WERI-Rb-1 (cell line): ENCODE measurements at regions not wholly inside any gene's neighbourhood (a gene's known extent, or its start where the extent isn't known, plus 50 kb on each side); places are given as distances from the start of the nearest gene placed in this dataset.
A peak's percentile ranks its signal among the peaks of the same experiment; 100 is the strongest.

Experiments
- DNase-seq: peaks from one replicate; pipeline ENCODE4 v3.0.0-alpha.2; 2020
- H3K27ac ChIP-seq: fragments of 250-450 bp; sonication (Bioruptor Pico); 2 replicates; pipeline ENCODE4 v1.5.1; 2020; ENCODE audit warnings: mild to moderate bottlenecking, moderate library complexity
- H3K27me3 ChIP-seq: fragments of 250-450 bp; sonication (Bioruptor Pico); 2 replicates; pipeline ENCODE4 v1.5.1; 2021; ENCODE audit warnings: mild to moderate bottlenecking, low read depth, moderate library complexity; ENCODE audit not compliant: insufficient read depth, severe bottlenecking
- H3K36me3 ChIP-seq: fragments of 250-450 bp; sonication (Bioruptor Pico); 2 replicates; pipeline ENCODE4 v1.5.1; 2020; ENCODE audit warnings: mild to moderate bottlenecking, moderate library complexity
- H3K4me3 ChIP-seq: 2 replicates; pipeline ENCODE4 v1.5.1; 2011; ENCODE audit warnings: low read depth, mild to moderate bottlenecking, control low read depth, low read length
- H3K9me3 ChIP-seq: fragments of 250-450 bp; sonication (Bioruptor Pico); 2 replicates; pipeline ENCODE4 v1.5.1; 2021; ENCODE audit warnings: mild to moderate bottlenecking, moderate library complexity; ENCODE audit not compliant: severe bottlenecking
- TF ChIP-seq, protein P1 (sequence below): IDR thresholded peaks from 2 replicates; pipeline ENCODE4 v1.5.1; 2011; ENCODE audit warnings: low read depth, mild to moderate bottlenecking, control low read depth, inconsistent platforms, low read length

GRCh38 chr6:15066089-15066758 is 179.6 kb upstream of the JARID2 start:
- TF ChIP-seq, protein P1, sequence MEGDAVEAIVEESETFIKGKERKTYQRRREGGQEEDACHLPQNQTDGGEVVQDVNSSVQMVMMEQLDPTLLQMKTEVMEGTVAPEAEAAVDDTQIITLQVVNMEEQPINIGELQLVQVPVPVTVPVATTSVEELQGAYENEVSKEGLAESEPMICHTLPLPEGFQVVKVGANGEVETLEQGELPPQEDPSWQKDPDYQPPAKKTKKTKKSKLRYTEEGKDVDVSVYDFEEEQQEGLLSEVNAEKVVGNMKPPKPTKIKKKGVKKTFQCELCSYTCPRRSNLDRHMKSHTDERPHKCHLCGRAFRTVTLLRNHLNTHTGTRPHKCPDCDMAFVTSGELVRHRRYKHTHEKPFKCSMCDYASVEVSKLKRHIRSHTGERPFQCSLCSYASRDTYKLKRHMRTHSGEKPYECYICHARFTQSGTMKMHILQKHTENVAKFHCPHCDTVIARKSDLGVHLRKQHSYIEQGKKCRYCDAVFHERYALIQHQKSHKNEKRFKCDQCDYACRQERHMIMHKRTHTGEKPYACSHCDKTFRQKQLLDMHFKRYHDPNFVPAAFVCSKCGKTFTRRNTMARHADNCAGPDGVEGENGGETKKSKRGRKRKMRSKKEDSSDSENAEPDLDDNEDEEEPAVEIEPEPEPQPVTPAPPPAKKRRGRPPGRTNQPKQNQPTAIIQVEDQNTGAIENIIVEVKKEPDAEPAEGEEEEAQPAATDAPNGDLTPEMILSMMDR = no peak
- Histone ChIP-seq H3K4me3 (no peak overlapping the region), H3K9me3 (no peaks in the 10 kb centered on the region), H3K27ac (no peak overlapping the region), H3K36me3 (no peaks in the 10 kb centered on the region), H3K27me3 (no peaks in the 10 kb centered on the region)
- DNase-seq = no peak

- DNase-seq = no peak
- TF ChIP-seq, protein P1 = no peak
- Histone ChIP-seq H3K4me3 (no peak overlapping the region), H3K36me3 (no peaks in the 10 kb centered on the region), H3K27ac (no peak overlapping the region), H3K27me3 (no peaks in the 10 kb centered on the region), H3K9me3 (peaks cover 3% of the 10 kb centered on the region)
Measured at GRCh38 chr6:15073344-15073789, 172.5 kb upstream of the JARID2 start.

DNA sequence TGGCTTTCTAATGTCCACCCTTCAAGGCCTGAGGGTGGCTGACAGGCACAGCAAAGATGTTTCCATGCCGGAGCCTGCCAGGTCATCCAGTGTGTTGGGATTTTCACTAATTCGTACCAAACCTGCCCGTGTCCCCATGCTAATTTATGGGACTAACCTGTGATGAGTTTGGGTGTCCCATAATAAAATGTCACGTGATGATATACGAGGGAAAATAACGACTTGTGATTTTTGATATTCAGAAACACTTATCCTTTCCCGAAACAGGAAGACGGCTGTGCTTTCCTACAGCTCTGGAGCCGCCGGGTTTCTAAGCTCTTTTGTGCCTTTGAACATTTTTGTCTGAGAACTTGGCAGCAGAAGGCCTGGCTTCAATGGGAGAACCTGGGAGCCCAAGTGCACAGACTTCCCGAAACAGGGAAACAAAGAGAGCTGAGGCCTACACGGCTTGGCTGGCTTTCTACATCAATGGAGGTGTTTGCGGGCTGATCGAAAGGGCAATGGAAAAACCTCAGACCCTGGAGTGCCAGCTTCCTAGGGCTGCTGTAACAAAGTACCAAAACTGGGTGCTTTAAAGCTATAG is 171.9 kb upstream of the JARID2 start:
- H3K27ac ChIP-seq = no peak overlapping the region
- DNase-seq = no peak
- peaks cover 3% of the 10 kb centered on the region for H3K9me3 ChIP-seq
- TF ChIP-seq, protein P1 = no peak
- H3K27me3 ChIP-seq = no peaks in the 10 kb centered on the region
- H3K4me3 ChIP-seq = no peak overlapping the region
- H3K36me3 ChIP-seq = no peaks in the 10 kb centered on the region

GRCh38 chr6:15074806-15075205 is 171.1 kb upstream of the JARID2 start:
- TF ChIP-seq, protein P1 = no peak
- no peaks in the 10 kb centered on the region for H3K36me3 ChIP-seq
- H3K27ac ChIP-seq = no peak overlapping the region; the same call in 1 of the 2 replicates
- peaks cover 3% of the 10 kb centered on the region for H3K9me3 ChIP-seq
- no peak overlapping the region for H3K4me3 ChIP-seq
- no peaks in the 10 kb centered on the region for H3K27me3 ChIP-seq
- no peak for DNase-seq

- H3K36me3 ChIP-seq = no peaks in the 10 kb centered on the region
- H3K4me3 ChIP-seq = no peak overlapping the region
- H3K9me3 ChIP-seq = peaks cover 3% of the 10 kb centered on the region
- TF ChIP-seq, protein P1 = no peak
- peak; percentile 79 for DNase-seq
- H3K27ac ChIP-seq = no peak overlapping the region
- no peaks in the 10 kb centered on the region for H3K27me3 ChIP-seq
Measured at GRCh38 chr6:15076565-15076964, 169.3 kb upstream of the JARID2 start.

DNA sequence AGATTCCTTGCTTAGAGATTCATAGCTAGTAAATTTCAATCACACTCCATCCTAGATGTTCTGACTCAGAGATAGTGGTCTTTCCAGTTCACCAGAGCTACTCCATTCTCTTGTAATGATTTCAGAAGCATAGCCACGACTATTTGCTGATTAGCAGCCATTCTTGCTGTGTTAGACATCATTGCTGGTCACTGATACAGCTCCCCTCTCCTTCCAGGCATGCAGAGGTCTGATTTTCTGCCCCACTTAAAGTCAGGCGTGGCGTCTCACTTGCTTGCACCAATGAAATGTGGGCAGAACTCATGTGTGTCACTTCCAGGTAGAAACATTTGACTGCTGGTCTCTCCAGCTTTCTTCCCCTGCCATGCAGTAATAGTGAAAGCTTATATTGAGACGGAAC is 168.9 kb upstream of the JARID2 start:
- no peak for DNase-seq
- H3K27ac ChIP-seq = no peak overlapping the region
- no peaks in the 10 kb centered on the region for H3K27me3 ChIP-seq
- H3K9me3 ChIP-seq = peaks cover 3% of the 10 kb centered on the region
- H3K36me3 ChIP-seq = no peaks in the 10 kb centered on the region
- H3K4me3 ChIP-seq = no peak overlapping the region
- TF ChIP-seq, protein P1 = no peak
